SK-N-SH (cell line): ENCODE measurements at regions not wholly inside any gene's neighbourhood (a gene's known extent, or its start where the extent isn't known, plus 50 kb on each side); places are given as distances from the start of the nearest gene placed in this dataset.

Source experiments
- CTCF ChIA-PET: fragments of 300-600, 350-600 bp; formaldehyde crosslinking; extraction: SDS; loops from one replicate; lab custom pipeline; 2021; lab: Yijun Ruan, JAX
- POLR2A ChIA-PET: fragments of 350-600 bp; sonication (Branson Sonifier 250); formaldehyde crosslinking; extraction: SDS; loops from one replicate; lab custom pipeline; 2020; ENCODE audit warnings: antibody characterized with exemption, inconsistent platforms; lab: Yijun Ruan, JAX
- DNase-seq: peaks from one replicate; pipeline ENCODE4 v3.0.0; 2012
- H2AFZ ChIP-seq: fragments of 200-600 bp; sonication (generic); 2 replicates; pipeline ENCODE4 v1.8.1; 2016; ENCODE audit warnings: antibody characterized with exemption, mild to moderate bottlenecking, low read depth
- H3F3A ChIP-seq: fragments of 200-600 bp; sonication (generic); replicated peaks from 2 replicates; pipeline ENCODE3; 2016; ENCODE audit warnings: antibody characterized with exemption, mild to moderate bottlenecking; ENCODE audit not compliant: insufficient read depth
- H3K27ac ChIP-seq, 2 experiments: fragments of 200-500 bp in 1 of 2; fragments of 200-600 bp in 1 of 2; sonication (Bioruptor generic) in 1 of 2; sonication (generic), shearing (Covaris generic) in 1 of 2; 2 replicates each; pipeline versions ENCODE4 v1.5.1 to v1.6.1; 2014 to 2016; ENCODE audit warnings: low read depth in 2 of 2, inconsistent platforms in 1 of 2, low read length in 1 of 2, mild to moderate bottlenecking in 1 of 2, mixed read lengths in 1 of 2
- H3K27me3 ChIP-seq: fragments of 200-600 bp; sonication (generic), shearing (Covaris generic); 2 replicates; pipeline ENCODE4 v1.6.1; 2016; ENCODE audit warnings: mixed run types; ENCODE audit not compliant: insufficient read depth
- H3K36me3 ChIP-seq, 2 experiments: fragments of 200-500 bp in 1 of 2; fragments of 200-600 bp in 1 of 2; sonication (Bioruptor generic) in 1 of 2; sonication (generic) in 1 of 2; replicated peaks in 1 of 2; 2 replicates each; pipeline versions ENCODE3 to v1.5.1; 2014 to 2016; ENCODE audit warnings: low read length in 1 of 2, mild to moderate bottlenecking in 1 of 2; ENCODE audit not compliant: insufficient read depth in 2 of 2, control insufficient read depth in 1 of 2
- H3K4me1 ChIP-seq, 2 experiments: fragments of 200-500 bp in 1 of 2; fragments of 200-600 bp in 1 of 2; sonication (Bioruptor generic) in 1 of 2; sonication (generic), shearing (Covaris generic) in 1 of 2; 2 replicates each; pipeline versions ENCODE4 v1.5.1 to v1.6.1; 2014 to 2016; ENCODE audit warnings: low read depth in 1 of 2, low read length in 1 of 2, mixed run types in 1 of 2; ENCODE audit not compliant: insufficient read depth in 2 of 2, control insufficient read depth in 1 of 2
- H3K4me2 ChIP-seq: fragments of 200-600 bp; sonication (generic), shearing (Covaris generic); 2 replicates; pipeline ENCODE4 v1.6.1; 2017; ENCODE audit warnings: mixed run types
- H3K4me3 ChIP-seq, 2 experiments: fragments of 200-500 bp in 1 of 2; fragments of 200-600 bp in 1 of 2; sonication (Bioruptor generic) in 1 of 2; sonication (generic), shearing (Covaris generic) in 1 of 2; 2 replicates each; pipeline versions ENCODE4 v1.5.1 to v1.8.1; 2014 to 2016; ENCODE audit warnings: low read depth in 2 of 2, inconsistent platforms in 1 of 2, low read length in 1 of 2, mild to moderate bottlenecking in 1 of 2, mixed read lengths in 1 of 2, moderate library complexity in 1 of 2
- H3K79me2 ChIP-seq: fragments of 200-600 bp; sonication (generic); 2 replicates; pipeline ENCODE4 v1.8.1; 2017; ENCODE audit warnings: mild to moderate bottlenecking; ENCODE audit not compliant: insufficient read depth
- H3K9ac ChIP-seq: fragments of 200-600 bp; sonication (generic); 2 replicates; pipeline ENCODE4 v1.6.1; 2017; ENCODE audit warnings: mixed run types
- H3K9me2 ChIP-seq: fragments of 200-600 bp; sonication (generic); 2 replicates; pipeline ENCODE4 v1.6.1; 2017; ENCODE audit warnings: mixed run types
- H3K9me3 ChIP-seq: fragments of 200-600 bp; sonication (generic); 2 replicates; pipeline ENCODE4 v1.6.1; 2017; ENCODE audit warnings: mixed run types, mild to moderate bottlenecking, moderate library complexity
- H4K20me1 ChIP-seq: fragments of 200-600 bp; sonication (generic); 2 replicates; pipeline ENCODE4 v1.6.1; 2017; ENCODE audit warnings: mild to moderate bottlenecking, mixed run types; ENCODE audit not compliant: insufficient read depth
- CHD2 ChIP-seq: fragments of 150-350 bp; IDR thresholded peaks from 2 replicates; pipeline ENCODE4 v1.6.1; 2018; ENCODE audit warnings: low read length; ENCODE audit not compliant: partially characterized antibody
- EP300 ChIP-seq, 2 experiments: IDR thresholded peaks; 2 replicates each; pipeline versions ENCODE4 v1.4.0 to v1.6.1; 2012; ENCODE audit warnings: borderline replicate concordance in 1 of 2, low read depth in 1 of 2, low read length in 1 of 2
- FOSL2 ChIP-seq: IDR thresholded peaks from 2 replicates; pipeline ENCODE4 v1.4.0; 2012; ENCODE audit warnings: low read depth, mild to moderate bottlenecking, moderate library complexity, borderline replicate concordance
- FOXJ3 ChIP-seq: sonication (generic); formaldehyde crosslinking; IDR thresholded peaks from 2 replicates; pipeline ENCODE4 v1.5.1; 2020; ENCODE audit warnings: mild to moderate bottlenecking, missing genetic modification reagents
- JUND ChIP-seq: IDR thresholded peaks from 2 replicates; pipeline ENCODE4 v1.4.0; 2012
- MEF2A ChIP-seq: IDR thresholded peaks from 2 replicates; pipeline ENCODE4 v1.4.0; 2012; ENCODE audit warnings: low read depth, borderline replicate concordance
- NRF1 ChIP-seq: IDR thresholded peaks from 2 replicates; pipeline ENCODE4 v1.6.1; 2012; ENCODE audit warnings: low read depth, mild to moderate bottlenecking, low read length
- POLR2AphosphoS5 ChIP-seq: IDR thresholded peaks from 2 replicates; pipeline ENCODE4 v1.6.1; 2012; ENCODE audit warnings: low read depth, low read length
- RAD21 ChIP-seq: IDR thresholded peaks from 2 replicates; pipeline ENCODE4 v1.6.1; 2012; ENCODE audit warnings: mild to moderate bottlenecking, low read length
- RCOR1 ChIP-seq: fragments of 150-350 bp; IDR thresholded peaks from 2 replicates; pipeline ENCODE4 v1.6.1; 2017; ENCODE audit warnings: antibody characterized with exemption, low read length
- RXRA ChIP-seq: IDR thresholded peaks from 2 replicates; pipeline ENCODE4 v1.4.0; 2012; ENCODE audit warnings: low read depth, mild to moderate bottlenecking, borderline replicate concordance
- SMC3 ChIP-seq: IDR thresholded peaks from 2 replicates; pipeline ENCODE4 v1.6.1; 2012; ENCODE audit warnings: low read depth, low read length, improper control_type of control experiment
- YY1 ChIP-seq: IDR thresholded peaks from 2 replicates; pipeline ENCODE4 v1.4.0; 2012; ENCODE audit warnings: low read depth, mild to moderate bottlenecking
- WGBS: methylation state at CpG from one replicate; pipeline ENCODE4 v1.1.6; 2017; ENCODE audit warnings: low lambda C conversion rate; 5-methylcytosine and 5-hydroxymethylcytosine counted together
- TF ChIP-seq, protein P1 (sequence below): IDR thresholded peaks from 2 replicates; pipeline ENCODE4 v1.4.0; 2012; ENCODE audit warnings: low read depth, borderline replicate concordance
- TF ChIP-seq, protein P2 (sequence below): fragments of 150-350 bp; IDR thresholded peaks from 2 replicates; pipeline ENCODE4 v1.6.1; 2016; ENCODE audit warnings: mild to moderate bottlenecking, low read depth, low read length
- TF ChIP-seq, protein P3 (sequence below): IDR thresholded peaks from 2 replicates; pipeline ENCODE4; 2012

DNA sequence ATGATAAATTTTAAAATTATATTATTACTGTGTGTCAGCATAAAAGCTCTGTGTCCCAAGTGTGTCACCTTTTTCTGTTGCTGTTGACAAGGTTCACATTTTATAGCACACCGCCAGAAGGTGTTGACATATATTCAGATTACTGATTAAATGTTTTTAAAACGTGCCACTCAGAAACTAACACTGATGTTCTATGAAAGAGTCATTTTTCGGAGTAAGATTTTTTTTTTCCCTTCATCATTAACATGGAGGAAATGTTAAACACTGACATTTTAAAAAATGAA, 197.5 kb downstream of the TM9SF2 start:
- ChIA-PET CTCF (no interaction called here), POLR2A (no interaction called here)
- Histone ChIP-seq H3K27ac (no peak overlapping the region), H3K79me2 (no peaks in the 10 kb centered on the region), H3K27me3 (no peaks in the 10 kb centered on the region), H4K20me1 (no peaks in the 10 kb centered on the region), H3K9me3 (no peaks in the 10 kb centered on the region), H3F3A (no peaks in the 10 kb centered on the region), H3K9me2 (no peaks in the 10 kb centered on the region), H3K4me1 (no peaks in the 10 kb centered on the region), H2AFZ (no peak overlapping the region), H3K36me3 (no peaks in the 10 kb centered on the region), H3K4me2 (no peak overlapping the region), H3K9ac (no peak overlapping the region), H3K4me3 (no peak overlapping the region)
- TF ChIP-seq, protein P1, sequence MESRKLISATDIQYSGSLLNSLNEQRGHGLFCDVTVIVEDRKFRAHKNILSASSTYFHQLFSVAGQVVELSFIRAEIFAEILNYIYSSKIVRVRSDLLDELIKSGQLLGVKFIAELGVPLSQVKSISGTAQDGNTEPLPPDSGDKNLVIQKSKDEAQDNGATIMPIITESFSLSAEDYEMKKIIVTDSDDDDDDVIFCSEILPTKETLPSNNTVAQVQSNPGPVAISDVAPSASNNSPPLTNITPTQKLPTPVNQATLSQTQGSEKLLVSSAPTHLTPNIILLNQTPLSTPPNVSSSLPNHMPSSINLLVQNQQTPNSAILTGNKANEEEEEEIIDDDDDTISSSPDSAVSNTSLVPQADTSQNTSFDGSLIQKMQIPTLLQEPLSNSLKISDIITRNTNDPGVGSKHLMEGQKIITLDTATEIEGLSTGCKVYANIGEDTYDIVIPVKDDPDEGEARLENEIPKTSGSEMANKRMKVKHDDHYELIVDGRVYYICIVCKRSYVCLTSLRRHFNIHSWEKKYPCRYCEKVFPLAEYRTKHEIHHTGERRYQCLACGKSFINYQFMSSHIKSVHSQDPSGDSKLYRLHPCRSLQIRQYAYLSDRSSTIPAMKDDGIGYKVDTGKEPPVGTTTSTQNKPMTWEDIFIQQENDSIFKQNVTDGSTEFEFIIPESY = no peak
- no peak for TF ChIP-seq POLR2AphosphoS5
- no peak for TF ChIP-seq SMC3
- TF ChIP-seq, protein P2, sequence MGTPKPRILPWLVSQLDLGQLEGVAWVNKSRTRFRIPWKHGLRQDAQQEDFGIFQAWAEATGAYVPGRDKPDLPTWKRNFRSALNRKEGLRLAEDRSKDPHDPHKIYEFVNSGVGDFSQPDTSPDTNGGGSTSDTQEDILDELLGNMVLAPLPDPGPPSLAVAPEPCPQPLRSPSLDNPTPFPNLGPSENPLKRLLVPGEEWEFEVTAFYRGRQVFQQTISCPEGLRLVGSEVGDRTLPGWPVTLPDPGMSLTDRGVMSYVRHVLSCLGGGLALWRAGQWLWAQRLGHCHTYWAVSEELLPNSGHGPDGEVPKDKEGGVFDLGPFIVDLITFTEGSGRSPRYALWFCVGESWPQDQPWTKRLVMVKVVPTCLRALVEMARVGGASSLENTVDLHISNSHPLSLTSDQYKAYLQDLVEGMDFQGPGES = no peak
- no peak for TF ChIP-seq CHD2
- no peak for TF ChIP-seq EP300 (IDR thresholded peaks at IDR 0.05; ENCODE audit: borderline replicate concordance in 1 of 2, low read depth in 1 of 2, low read length in 1 of 2)
- no peak for TF ChIP-seq FOSL2
- no peak for TF ChIP-seq RXRA
- TF ChIP-seq, protein P3, sequence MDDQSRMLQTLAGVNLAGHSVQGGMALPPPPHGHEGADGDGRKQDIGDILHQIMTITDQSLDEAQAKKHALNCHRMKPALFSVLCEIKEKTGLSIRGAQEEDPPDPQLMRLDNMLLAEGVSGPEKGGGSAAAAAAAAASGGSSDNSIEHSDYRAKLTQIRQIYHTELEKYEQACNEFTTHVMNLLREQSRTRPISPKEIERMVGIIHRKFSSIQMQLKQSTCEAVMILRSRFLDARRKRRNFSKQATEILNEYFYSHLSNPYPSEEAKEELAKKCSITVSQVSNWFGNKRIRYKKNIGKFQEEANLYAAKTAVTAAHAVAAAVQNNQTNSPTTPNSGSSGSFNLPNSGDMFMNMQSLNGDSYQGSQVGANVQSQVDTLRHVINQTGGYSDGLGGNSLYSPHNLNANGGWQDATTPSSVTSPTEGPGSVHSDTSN = no peak
- WGBS = 83% methylated on average over 3 of the region's 3 CpGs
- no peak for DNase-seq

DNA sequence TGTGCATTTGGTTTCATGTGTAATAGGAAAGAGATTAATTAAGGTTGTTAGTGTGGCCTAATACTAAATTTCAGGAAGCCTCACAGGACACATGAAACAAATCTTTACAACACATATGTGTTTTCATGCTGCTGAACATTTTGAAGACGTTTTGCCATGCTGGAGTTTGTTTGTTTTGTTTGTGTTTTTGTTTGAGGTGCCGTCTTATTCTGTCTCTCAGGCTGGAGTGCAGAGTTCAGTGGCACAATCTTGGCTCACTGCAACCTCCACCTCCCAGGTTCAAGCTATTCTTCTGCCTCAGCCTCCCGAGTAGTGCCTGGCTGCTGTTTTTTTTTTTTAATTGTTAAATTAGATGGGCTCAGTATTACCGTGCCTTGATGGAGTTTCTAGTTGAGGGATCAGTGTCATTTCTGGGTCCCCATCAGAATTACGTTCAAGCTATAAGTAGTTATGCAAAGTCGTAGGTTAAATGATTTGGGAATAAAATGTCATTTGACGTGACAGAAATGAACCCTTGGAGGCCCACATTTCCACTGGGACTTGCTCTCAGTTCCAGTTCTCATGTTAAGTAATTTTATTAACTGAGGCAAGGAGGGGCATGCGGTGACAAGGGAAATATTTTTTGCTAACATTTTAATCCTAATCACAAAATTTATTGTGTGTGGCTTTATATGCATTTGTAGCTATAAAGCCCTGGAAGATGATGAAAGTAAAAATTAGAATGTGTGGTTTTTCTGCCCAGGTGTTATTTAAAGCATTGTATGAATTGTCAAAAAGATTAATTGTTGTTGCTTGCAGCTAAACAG, 196.9 kb downstream of the TM9SF2 start:
- Histone ChIP-seq H3K4me3 (no peak overlapping the region), H3K9me2 (no peaks in the 10 kb centered on the region), H3K27me3 (no peaks in the 10 kb centered on the region)
- no peak for TF ChIP-seq JUND
- TF ChIP-seq RCOR1 = no peak
- no peak for TF ChIP-seq YY1
- TF ChIP-seq, protein P2 = no peak
- TF ChIP-seq FOXJ3 (CRISPR knock-in tag) = no peak
- no peak for TF ChIP-seq RAD21
- no peak for TF ChIP-seq MEF2A
- no peak for TF ChIP-seq NRF1
- TF ChIP-seq, all 33 proteins: peak for 0
- H2AFZ ChIP-seq = no peak overlapping the region
- POLR2A ChIA-PET = no interaction called here
- H4K20me1 ChIP-seq = no peaks in the 10 kb centered on the region
- no peaks in the 10 kb centered on the region for H3K9me3 ChIP-seq
- no peak for DNase-seq
- no peaks in the 10 kb centered on the region for H3K4me1 ChIP-seq
- no peaks in the 10 kb centered on the region for H3F3A ChIP-seq
- CTCF ChIA-PET = no interaction called here
- H3K27ac ChIP-seq = no peak overlapping the region
- no peaks in the 10 kb centered on the region for H3K79me2 ChIP-seq
- no peak overlapping the region for H3K4me2 ChIP-seq
- 73% methylated on average over 8 of the region's 8 CpGs for WGBS
- H3K36me3 ChIP-seq = no peaks in the 10 kb centered on the region
- H3K9ac ChIP-seq = no peak overlapping the region
